SKM-1 (cell line): ENCODE measurements at regions not wholly inside any gene's neighbourhood (a gene's known extent, or its start where the extent isn't known, plus 50 kb on each side); places are given as distances from the start of the nearest gene placed in this dataset.
"Not testable (repeated sequence)": the region's sequence is repeated elsewhere in the genome, so short reads cannot be mapped to it uniquely, and the experiment has no call there.

Experiments
- DNase-seq: peaks from one replicate; lab custom pipeline; 2025; ENCODE audit not compliant: unreplicated experiment; lab: John Stamatoyannopoulos, UW

DNA sequence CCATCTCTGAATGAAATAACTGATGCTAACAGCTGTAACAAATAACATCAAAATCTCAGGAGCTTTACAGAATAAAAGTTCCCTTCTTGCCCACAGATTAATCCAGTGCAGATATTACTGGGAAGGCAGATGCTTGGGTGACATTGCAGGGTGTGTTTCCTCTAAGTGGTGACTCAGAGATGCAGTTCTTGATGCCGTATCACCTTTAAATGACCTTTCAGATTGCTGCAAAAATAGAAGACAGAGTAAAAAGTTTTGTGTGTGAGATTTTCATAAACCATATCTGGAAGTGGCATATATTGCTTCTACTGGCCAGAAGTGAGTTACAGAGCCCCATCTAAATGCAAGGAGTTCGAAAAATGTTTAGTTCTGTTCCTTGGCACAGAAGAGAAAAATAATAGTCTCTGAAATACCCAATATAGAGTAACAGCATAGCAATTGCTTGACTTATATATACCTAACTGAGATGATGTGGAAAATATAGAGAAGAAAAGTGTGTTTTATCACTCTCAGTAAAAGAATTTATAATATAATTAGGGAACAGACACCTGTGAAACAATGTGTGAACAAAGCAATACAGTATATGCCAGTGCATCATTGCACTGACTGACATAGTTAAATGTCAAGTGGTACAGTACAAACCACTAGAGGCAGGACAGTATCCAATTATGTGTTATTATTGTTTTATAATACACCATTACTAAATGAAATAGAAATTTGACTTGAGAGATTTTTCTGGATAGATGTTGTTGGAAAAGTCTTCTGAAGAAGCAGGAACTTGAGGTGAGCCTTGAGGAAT lies 430.7 kb upstream of the CBLB start:
- no peak for DNase-seq

- DNase-seq = no peak
Measured at GRCh38 chr3:106302451-106303221, 433.8 kb upstream of the CBLB start.

DNA sequence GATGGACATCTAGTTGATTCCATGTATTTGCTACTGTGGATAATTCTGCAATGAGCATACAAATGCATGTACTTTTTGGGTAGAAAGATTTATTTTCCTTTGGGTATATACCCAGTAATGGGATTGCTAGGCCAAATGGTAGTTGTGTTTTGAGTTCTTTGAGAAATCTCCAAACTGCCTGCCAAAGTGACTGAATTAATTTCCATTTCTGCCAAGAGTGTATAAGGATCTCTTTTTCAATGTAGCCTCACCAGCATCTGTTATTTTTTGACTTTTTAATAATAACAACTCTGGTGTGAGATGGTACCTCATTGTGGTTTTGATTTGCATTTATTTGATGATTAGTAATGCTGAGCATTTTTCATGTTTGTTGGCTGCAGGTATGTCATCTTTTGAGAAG lies 435.0 kb upstream of the CBLB start:
- no peak for DNase-seq

DNA sequence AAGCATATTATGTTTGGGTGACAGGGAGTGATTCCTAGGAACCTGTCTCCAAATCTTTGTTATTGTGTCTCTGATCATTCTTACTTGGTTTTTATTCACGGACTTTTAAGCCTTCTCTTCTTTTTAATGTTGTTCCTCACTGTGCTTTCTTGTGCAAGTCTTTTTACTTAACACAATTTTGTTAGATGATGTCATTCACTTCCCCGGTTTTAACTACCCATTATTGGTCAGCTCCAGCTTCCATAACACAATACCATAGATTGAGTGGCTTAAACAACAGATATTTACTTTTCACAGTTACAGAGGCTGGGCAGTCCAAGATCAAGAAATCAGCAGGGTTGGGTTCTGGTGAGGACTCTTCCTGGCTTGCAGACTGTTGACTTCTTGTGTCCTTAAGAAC lies 436.3 kb upstream of the CBLB start:
- no peak for DNase-seq

DNA sequence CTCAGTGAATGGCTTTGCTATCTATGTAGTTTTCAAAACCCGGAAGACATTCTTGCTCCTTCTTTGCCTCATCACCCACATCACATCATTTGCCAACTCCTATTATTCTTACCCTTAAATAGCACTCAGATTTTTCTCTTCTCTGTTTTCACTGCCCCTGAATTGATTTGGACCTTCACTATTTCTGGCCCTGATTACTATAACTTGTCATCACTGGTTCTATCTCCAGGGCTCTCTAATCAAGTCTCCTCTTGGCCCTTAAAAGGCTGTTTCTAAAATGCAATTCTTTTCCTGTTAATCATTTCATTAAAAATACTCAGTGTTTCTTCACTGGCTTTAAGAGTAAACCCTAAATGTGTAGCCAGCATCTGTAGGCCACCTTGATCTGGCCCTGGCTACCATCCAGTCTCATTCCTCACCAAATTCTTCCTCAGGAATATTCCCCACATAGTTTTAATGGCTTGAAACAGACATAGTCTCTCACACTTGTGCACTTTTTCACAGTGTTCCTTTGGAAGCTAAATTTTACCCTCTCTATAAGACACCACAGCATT lies 437.1 kb upstream of the CBLB start:
- no peak for DNase-seq

GRCh38 chr3:106309274-106309673 lies 440.5 kb upstream of the CBLB start:
- no peak for DNase-seq

GRCh38 chr3:106309798-106310197 lies 441.0 kb upstream of the CBLB start:
- not testable (repeated sequence) for DNase-seq

- DNase-seq = no peak
Measured at GRCh38 chr3:106317141-106318055, 448.6 kb upstream of the CBLB start.

DNA sequence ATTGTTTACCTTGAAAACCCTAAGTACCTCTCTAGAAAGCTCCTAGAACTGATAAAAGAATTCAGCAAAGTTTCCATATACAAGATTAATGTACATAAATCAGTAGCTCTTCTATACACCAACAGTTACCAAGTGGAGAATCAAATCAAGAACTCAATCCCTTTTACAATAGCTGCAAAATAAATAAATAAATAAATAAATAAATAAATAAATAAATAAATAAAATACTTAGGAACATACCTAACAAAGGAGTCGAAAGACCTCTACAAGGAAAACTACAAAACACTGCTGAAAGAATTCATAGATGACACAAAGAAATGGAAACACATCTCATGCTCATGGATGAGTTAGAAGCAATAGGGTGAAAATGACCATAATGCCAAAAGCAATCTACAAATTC lies 452.6 kb upstream of the CBLB start:
- DNase-seq = not testable (repeated sequence)

GRCh38 chr3:106323586-106323985 lies 454.8 kb upstream of the CBLB start:
- DNase-seq = no peak

DNA sequence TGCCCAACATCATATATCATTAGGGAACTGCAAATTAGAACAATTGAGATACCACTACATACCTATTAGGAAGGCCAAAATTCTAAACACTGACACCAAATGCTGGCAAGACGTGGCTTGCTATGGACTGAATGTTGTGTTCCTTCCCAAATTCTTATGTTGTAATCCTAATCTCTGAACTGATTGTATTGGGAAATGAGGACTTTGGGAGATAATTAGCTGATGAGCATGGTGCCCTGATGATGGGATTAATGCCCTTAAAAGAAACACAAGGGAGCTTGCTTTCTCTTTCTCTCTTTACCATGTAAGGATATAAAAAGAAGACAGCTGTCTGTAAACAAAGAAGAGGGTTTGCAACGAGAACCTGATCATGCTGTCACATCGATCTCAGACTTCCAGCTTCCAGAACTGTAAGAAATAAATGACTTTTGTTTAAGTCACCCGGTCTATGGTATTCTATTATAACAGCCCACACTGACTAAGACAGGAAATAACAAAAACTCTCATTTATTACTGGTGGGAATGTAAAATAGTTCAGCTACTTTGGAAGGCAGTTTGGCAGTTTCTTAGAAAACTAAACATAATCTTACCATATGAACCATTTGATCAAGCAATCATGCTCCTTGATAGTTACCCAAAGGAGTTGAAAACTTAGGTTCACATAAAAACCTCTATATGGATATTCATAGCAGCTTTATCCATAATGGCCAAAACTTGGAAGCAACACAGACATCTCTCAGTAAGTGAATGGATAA lies 458.3 kb upstream of the CBLB start:
- DNase-seq = no peak

GRCh38 chr3:106327696-106328025 lies 458.8 kb upstream of the CBLB start:
- DNase-seq = no peak

- DNase-seq = no peak
Measured at GRCh38 chr3:106328224-106328623, 459.4 kb upstream of the CBLB start.

- no peak for DNase-seq
Measured at GRCh38 chr3:106329521-106329920, 460.7 kb upstream of the CBLB start.

GRCh38 chr3:106331636-106332035 lies 462.8 kb upstream of the CBLB start:
- no peak for DNase-seq

- DNase-seq = no peak
Measured at GRCh38 chr3:106332129-106332528, 463.3 kb upstream of the CBLB start.

- no peak for DNase-seq
Measured at GRCh38 chr3:106332884-106333283, 464.1 kb upstream of the CBLB start.

GRCh38 chr3:106333911-106334618 lies 465.3 kb upstream of the CBLB start:
- no peak for DNase-seq

DNA sequence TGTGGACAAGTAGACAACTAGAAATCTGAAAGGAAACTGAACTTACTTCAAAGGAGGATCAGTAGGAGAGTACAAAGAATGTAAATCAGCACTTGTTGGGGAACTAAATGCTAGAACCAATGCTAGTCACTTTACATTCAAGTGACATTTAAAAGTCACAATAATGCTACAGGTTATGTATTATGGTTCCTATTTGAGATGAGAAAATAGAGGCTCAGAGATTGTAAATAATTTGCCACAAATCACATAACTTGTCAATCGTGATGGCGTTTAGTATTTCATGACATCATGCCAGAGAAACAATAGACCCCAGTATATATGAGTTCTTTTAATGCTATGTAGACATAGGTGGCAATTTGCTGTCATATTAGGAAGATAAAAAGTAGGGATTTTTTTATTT lies 467.8 kb upstream of the CBLB start:
- DNase-seq = no peak

GRCh38 chr3:106337116-106337515 lies 468.3 kb upstream of the CBLB start:
- DNase-seq = no peak
